H9 (cell line): ENCODE measurements at regions not wholly inside any gene's neighbourhood (a gene's known extent, or its start where the extent isn't known, plus 50 kb on each side); places are given as distances from the start of the nearest gene placed in this dataset.

Source experiments
- DNase-seq: peaks from one replicate; pipeline ENCODE4 v3.0.0-alpha.2; 2017
- H2AFZ ChIP-seq: one replicate; pipeline ENCODE4 v1.6.1; 2013; ENCODE audit warnings: mild to moderate bottlenecking, low read length, control low read depth, moderate library complexity
- H2AK5ac ChIP-seq: 2 replicates; pipeline ENCODE4 v1.6.1; 2013; ENCODE audit warnings: low read length, control low read depth, mixed read lengths; ENCODE audit not compliant: insufficient read length
- H2BK120ac ChIP-seq: one replicate; pipeline ENCODE4 v1.6.1; 2013; ENCODE audit warnings: low read depth, mild to moderate bottlenecking, low read length, control low read depth, inconsistent platforms; ENCODE audit not compliant: poor library complexity, severe bottlenecking
- H2BK12ac ChIP-seq: 2 replicates; pipeline ENCODE4 v1.6.1; 2013; ENCODE audit warnings: low read length, control low read depth, mixed read lengths, low read depth; ENCODE audit not compliant: insufficient read length
- H2BK15ac ChIP-seq: 2 replicates; pipeline ENCODE4 v1.6.1; 2013; ENCODE audit warnings: low read depth, low read length, control low read depth
- H2BK20ac ChIP-seq: one replicate; pipeline ENCODE4 v1.6.1; 2013; ENCODE audit warnings: low read depth, mild to moderate bottlenecking, low read length, control low read depth, inconsistent platforms; ENCODE audit not compliant: poor library complexity, severe bottlenecking
- H2BK5ac ChIP-seq: 2 replicates; pipeline ENCODE4 v1.6.1; 2013; ENCODE audit warnings: low read length, control low read depth, mixed read lengths; ENCODE audit not compliant: insufficient read length
- H3K14ac ChIP-seq: 2 replicates; pipeline ENCODE4 v1.6.1; 2013; ENCODE audit warnings: low read length, control low read depth; ENCODE audit not compliant: insufficient read depth
- H3K18ac ChIP-seq: 2 replicates; pipeline ENCODE4 v1.6.1; 2013; ENCODE audit warnings: low read depth, mild to moderate bottlenecking, mixed read lengths, low read length, control low read depth; ENCODE audit not compliant: insufficient read length
- H3K23ac ChIP-seq: 2 replicates; pipeline ENCODE4 v1.6.1; 2013; ENCODE audit warnings: low read length, control low read depth, mixed read lengths, low read depth; ENCODE audit not compliant: insufficient read length
- H3K23me2 ChIP-seq: 2 replicates; pipeline ENCODE4 v1.6.1; 2013; ENCODE audit warnings: low read depth, mild to moderate bottlenecking, mixed read lengths, low read length, control low read depth; ENCODE audit not compliant: insufficient read length, poor library complexity, severe bottlenecking
- H3K27ac ChIP-seq: 2 replicates; pipeline ENCODE4 v1.5.1; 2013; ENCODE audit warnings: low read length, control low read depth, mixed read lengths, low read depth; ENCODE audit not compliant: insufficient read length
- H3K27me3 ChIP-seq: 2 replicates; pipeline ENCODE4 v1.6.1; 2013; ENCODE audit warnings: low read length, control low read depth, inconsistent platforms; ENCODE audit not compliant: insufficient read depth
- H3K4ac ChIP-seq: 2 replicates; pipeline ENCODE4 v1.6.1; 2013; ENCODE audit warnings: low read depth, mild to moderate bottlenecking, control low read depth, inconsistent platforms, low read length, moderate library complexity
- H3K4me1 ChIP-seq: 2 replicates; pipeline ENCODE4 v1.6.1; 2013; ENCODE audit warnings: low read length, control low read depth, inconsistent platforms; ENCODE audit not compliant: insufficient read depth
- H3K4me2 ChIP-seq: 2 replicates; pipeline ENCODE4 v1.6.1; 2013; ENCODE audit warnings: low read length, control low read depth, mixed read lengths; ENCODE audit not compliant: insufficient read length, insufficient read depth
- H3K56ac ChIP-seq: 2 replicates; pipeline ENCODE4 v1.6.1; 2013; ENCODE audit warnings: low read depth, mild to moderate bottlenecking, mixed read lengths, low read length, control low read depth; ENCODE audit not compliant: insufficient read length
- H3K79me1 ChIP-seq: 2 replicates; pipeline ENCODE4 v1.6.1; 2013; ENCODE audit warnings: low read depth, mild to moderate bottlenecking, moderate library complexity, low read length, control low read depth, inconsistent platforms; ENCODE audit not compliant: insufficient read depth, poor library complexity, severe bottlenecking
- H3K79me2 ChIP-seq: 2 replicates; pipeline ENCODE4 v1.6.1; 2013; ENCODE audit warnings: low read length, control low read depth, inconsistent platforms; ENCODE audit not compliant: insufficient read depth
- H3K9ac ChIP-seq: 2 replicates; pipeline ENCODE4 v1.6.1; 2013; ENCODE audit warnings: low read length, control low read depth, mixed read lengths; ENCODE audit not compliant: insufficient read length; ENCODE audit errors: extremely low read depth
- H3K9me3 ChIP-seq: one replicate; pipeline ENCODE4 v1.6.1; 2013; ENCODE audit warnings: low read depth, low read length, inconsistent platforms; ENCODE audit not compliant: control insufficient read depth
- H3T11ph ChIP-seq: one replicate; pipeline ENCODE4 v1.6.1; 2013; ENCODE audit warnings: mild to moderate bottlenecking, low read length, control low read depth, inconsistent platforms
- H4K20me1 ChIP-seq: one replicate; pipeline ENCODE4 v1.6.1; 2013; ENCODE audit not compliant: control insufficient read depth, insufficient read length, insufficient read depth
- H4K5ac ChIP-seq: 2 replicates; pipeline ENCODE4 v1.6.1; 2013; ENCODE audit warnings: low read depth, mild to moderate bottlenecking, mixed read lengths, low read length, control low read depth; ENCODE audit not compliant: insufficient read length
- H4K8ac ChIP-seq: replicated peaks from 2 replicates; pipeline ENCODE4 v1.6.1; 2013; ENCODE audit warnings: low read length, control low read depth, mixed read lengths, low read depth; ENCODE audit not compliant: insufficient read length
- H4K91ac ChIP-seq: 2 replicates; pipeline ENCODE4 v1.6.1; 2013; ENCODE audit warnings: low read depth, mild to moderate bottlenecking, moderate library complexity, mixed read lengths, low read length, control low read depth; ENCODE audit not compliant: insufficient read length
- H3K27ac Mint-ChIP-seq, 3 experiments: 2 replicates in 2 of 3; 3 replicates in 1 of 3; pipeline ENCODE4 v1.8.0; 2020 to 2021; ENCODE audit warnings: mixed read lengths in 3 of 3, mild to moderate bottlenecking in 1 of 3, moderate library complexity in 1 of 3
- H3K27me3 Mint-ChIP-seq: 2 replicates; pipeline ENCODE4 v1.8.0; 2021; ENCODE audit warnings: low read depth, mild to moderate bottlenecking, moderate library complexity, mixed read lengths
- H3K36me3 Mint-ChIP-seq, 3 experiments: 2 replicates in 2 of 3; 3 replicates in 1 of 3; pipeline ENCODE4 v1.8.0; 2020 to 2021; ENCODE audit warnings: low read depth in 3 of 3, mixed read lengths in 3 of 3; ENCODE audit not compliant: insufficient read depth in 1 of 3
- H3K4me1 Mint-ChIP-seq, 2 experiments: 2 replicates each; pipeline ENCODE4 v1.8.0; 2020; ENCODE audit warnings: mixed read lengths in 2 of 2
- H3K4me3 Mint-ChIP-seq, 2 experiments: 2 replicates in 1 of 2; 3 replicates in 1 of 2; pipeline ENCODE4 v1.8.0; 2020 to 2021; ENCODE audit warnings: mild to moderate bottlenecking in 2 of 2, mixed read lengths in 2 of 2, moderate library complexity in 1 of 2
- H3K9me3 Mint-ChIP-seq, 2 experiments: 2 replicates in 1 of 2; 3 replicates in 1 of 2; pipeline ENCODE4 v1.8.0; 2020; ENCODE audit warnings: mild to moderate bottlenecking in 2 of 2, mixed read lengths in 2 of 2, moderate library complexity in 1 of 2
- CTCF ChIP-seq: fragments of 200-600 bp; sonication (generic); conservative IDR thresholded peaks from 3 replicates; pipeline ENCODE4 v1.8.0; 2021; ENCODE audit warnings: antibody characterized with exemption, mild to moderate bottlenecking
- WGBS: extraction: QIAGEN DNeasy Blood & Tissue Kit; methylation state at CpG from one replicate; pipeline ENCODE4 v1.1.7; 2013; ENCODE audit warnings: missing lambda C conversion rate, low lambda C conversion rate, mixed read lengths; ENCODE audit not compliant: insufficient read length; ENCODE audit errors: extremely low coverage; 5-methylcytosine and 5-hydroxymethylcytosine counted together

- H2BK120ac ChIP-seq: no peak overlapping the region
- H3K18ac ChIP-seq: no peak overlapping the region
- no peaks in the 10 kb centered on the region for H3K9me3 ChIP-seq
- no peaks in the 10 kb centered on the region for H3K79me1 ChIP-seq
- H2AFZ ChIP-seq: no peak overlapping the region
- no peak overlapping the region for H3K4ac ChIP-seq
- Mint-ChIP-seq H3K27me3 (no peaks in the 10 kb centered on the region), H3K36me3 (no peaks in the 10 kb centered on the region), H3K9me3 (no peaks in the 10 kb centered on the region), H3K4me1 (peaks cover 9 to 12% of the 10 kb centered on the region in 2 experiments), H3K27ac (no peak overlapping the region), H3K4me3 (no peak overlapping the region)
- no peaks in the 10 kb centered on the region for H3K27me3 ChIP-seq
- no peak overlapping the region for H2BK20ac ChIP-seq
- no peak overlapping the region for H2BK15ac ChIP-seq
- H3K23me2 ChIP-seq: no peaks in the 10 kb centered on the region
- no peak overlapping the region for H4K91ac ChIP-seq
- H3K14ac ChIP-seq: no peak overlapping the region
- no peak overlapping the region for H2BK5ac ChIP-seq
- no peak overlapping the region for H2BK12ac ChIP-seq
- H3K4me1 ChIP-seq: no peaks in the 10 kb centered on the region; the same call in 1 of the 2 replicates
- H4K8ac ChIP-seq: no peak overlapping the region
- H3K27ac ChIP-seq: no peak overlapping the region
- no peak for DNase-seq
- no peak overlapping the region for H3K9ac ChIP-seq
- H4K5ac ChIP-seq: no peak overlapping the region
- H2AK5ac ChIP-seq: no peak overlapping the region
- no peak overlapping the region for H3T11ph ChIP-seq
- no peak for TF ChIP-seq CTCF
- H3K4me2 ChIP-seq: no peak overlapping the region
- no peaks in the 10 kb centered on the region for H3K79me2 ChIP-seq
- no peaks in the 10 kb centered on the region for H4K20me1 ChIP-seq
- H3K56ac ChIP-seq: no peak overlapping the region
- no CpG with 5 or more reads among the region's 3 CpGs for WGBS
- no peak overlapping the region for H3K23ac ChIP-seq
These were observed 128.4 kb upstream of the JAG1 start for GRCh38 chr20:10802236-10802635.
